Lung (tissue), 11 donors: ENCODE measurements at regions not wholly inside any gene's neighbourhood (a gene's known extent, or its start where the extent isn't known, plus 50 kb on each side); places are given as distances from the start of the nearest gene placed in this dataset.

ENCODE experiments used
- ATAC-seq: fragments of 200-7000 bp; cut with Tn5 transposase; one replicate; pipeline ENCODE4 v1.9.1; 2020; ENCODE audit warnings: moderate number of reproducible peaks; ENCODE audit not compliant: insufficient read depth, low FRiP score
- DNase-seq, 3 donors: peaks; one replicate each; pipeline ENCODE4 v3.0.0-alpha.2; 2013 to 2017
- H3K27ac ChIP-seq, 2 donors: one replicate each; pipeline ENCODE4 v1.5.1; 2013; ENCODE audit warnings: mild to moderate bottlenecking in 2 of 2, moderate library complexity in 2 of 2, control low read depth in 1 of 2, inconsistent platforms in 1 of 2, low read depth in 1 of 2, low read length in 1 of 2
- H3K27me3 ChIP-seq, 3 donors: one replicate each; pipeline ENCODE4 v1.5.1; 2013; ENCODE audit warnings: low read length in 2 of 3; ENCODE audit not compliant: control insufficient read depth in 3 of 3, insufficient read depth in 3 of 3
- H3K36me3 ChIP-seq, 4 donors: one replicate each; pipeline ENCODE4 v1.5.1; 2013; ENCODE audit warnings: low read length in 4 of 4, mild to moderate bottlenecking in 1 of 4, moderate library complexity in 1 of 4; ENCODE audit not compliant: control insufficient read depth in 4 of 4, insufficient read depth in 4 of 4
- H3K4me1 ChIP-seq, 5 donors: one replicate each; pipeline ENCODE4 v1.5.1; 2013; ENCODE audit warnings: low read length in 5 of 5, mild to moderate bottlenecking in 2 of 5, moderate library complexity in 1 of 5; ENCODE audit not compliant: control insufficient read depth in 5 of 5, insufficient read depth in 5 of 5
- H3K4me3 ChIP-seq: one replicate; pipeline ENCODE4 v1.5.1; 2013; ENCODE audit warnings: mild to moderate bottlenecking, control low read depth, moderate library complexity
- H3K9ac ChIP-seq, 2 donors: one replicate each; pipeline ENCODE4 v1.5.1; 2013; ENCODE audit warnings: low read length in 2 of 2, control low read depth in 1 of 2; ENCODE audit not compliant: insufficient read depth in 1 of 2
- H3K9me3 ChIP-seq, 4 donors: one replicate each; pipeline ENCODE4 v1.5.1; 2013; ENCODE audit warnings: low read length in 3 of 4, mild to moderate bottlenecking in 1 of 4, moderate library complexity in 1 of 4; ENCODE audit not compliant: control insufficient read depth in 4 of 4, insufficient read depth in 3 of 4
- CTCF ChIP-seq: IDR thresholded peaks from 2 replicates; pipeline ENCODE4 v1.5.1; 2012; ENCODE audit warnings: mild to moderate bottlenecking; ENCODE audit errors: control extremely low read depth, extremely low read depth
- WGBS, 2 donors: extraction: QIAGEN DNeasy Blood & Tissue Kit; methylation state at CpG; one replicate each; pipeline ENCODE4 v1.1.7; 2013; 5-methylcytosine and 5-hydroxymethylcytosine counted together
- donor health status: control.
- donor health status: control.
- donor health status: Bipolar disorder and iron deficiency.
- donor health status: healthy.
- donor health status: DM: yes; HTN: yes; CAD: no.

- Histone ChIP-seq H3K27me3 (no peaks in the 10 kb centered on the region), H3K9ac (no peak overlapping the region), H3K4me3 (no peak overlapping the region), H3K27ac (no peak overlapping the region), H3K36me3 (no peaks in the 10 kb centered on the region), H3K4me1 (peaks cover 0 to 8% (median 1%) of the 10 kb centered on the region in 5 donors), H3K9me3 (peaks cover 0 to 2% (median 0%) of the 10 kb centered on the region in 4 donors)
- no peak for ATAC-seq
- no peak for TF ChIP-seq CTCF
- WGBS, 2 donors, result 70 to 90% methylated on average over 7 of the region's 7 CpGs
- no peak for DNase-seq
These were observed 283.3 kb downstream of the FOXO1 start for GRCh38 chr13:40383132-40383531.

GRCh38 chr13:40383885-40384284, 282.6 kb downstream of the FOXO1 start:
- WGBS, 2 donors, result 85 to 89% methylated on average over 4 of the region's 4 CpGs
- Histone ChIP-seq H3K9ac (no peak overlapping the region), H3K4me1 (peaks cover 0 to 8% (median 4%) of the 10 kb centered on the region in 5 donors), H3K36me3 (no peaks in the 10 kb centered on the region), H3K9me3 (no peaks in the 10 kb centered on the region), H3K4me3 (no peak overlapping the region), H3K27ac (no peak overlapping the region), H3K27me3 (no peaks in the 10 kb centered on the region)
- ATAC-seq (no peak), DNase-seq (no peak)
- TF ChIP-seq CTCF, result no peak

- Histone ChIP-seq H3K9ac (no peak overlapping the region), H3K27me3 (no peaks in the 10 kb centered on the region), H3K4me1 (peaks cover 0 to 4% (median 0%) of the 10 kb centered on the region in 5 donors), H3K4me3 (no peak overlapping the region), H3K36me3 (no peaks in the 10 kb centered on the region), H3K9me3 (no peaks in the 10 kb centered on the region), H3K27ac (no peak overlapping the region)
- DNase-seq (no peak), ATAC-seq (no peak)
- TF ChIP-seq CTCF, result no peak
- 86 to 95% methylated on average over 6 of the region's 6 CpGs for WGBS, 2 donors
These were observed 281.2 kb downstream of the FOXO1 start for GRCh38 chr13:40384976-40385857.
